GM18951 (cell line): ENCODE measurements at regions not wholly inside any gene's neighbourhood (a gene's known extent, or its start where the extent isn't known, plus 50 kb on each side); places are given as distances from the start of the nearest gene placed in this dataset.
"Not testable (repeated sequence)": the region's sequence is repeated elsewhere in the genome, so short reads cannot be mapped to it uniquely, and the experiment has no call there.

Experiments
- POLR2A ChIP-seq: IDR thresholded peaks from 4 replicates; pipeline ENCODE4 v1.6.1; 2011; ENCODE audit warnings: mild to moderate bottlenecking; ENCODE audit not compliant: insufficient read length, insufficient read depth; ENCODE audit errors: extremely low read depth
- in situ Hi-C: fragments of 300-500 bp; cut with MboI; formaldehyde crosslinking; loops from one replicate; pipeline ENCODE4 v1.12.0; 2022; ENCODE audit warnings: low sequenced_read_pairs, mixed read lengths, inconsistent platforms; ENCODE audit not compliant: unreplicated experiment

GRCh38 chr19:29003641-29004409, 209.1 kb downstream of the UQCRFS1 start:
- in situ Hi-C loops, result no loop called here
- TF ChIP-seq POLR2A, result no peak

GRCh38 chr19:29002336-29002735, 210.6 kb downstream of the UQCRFS1 start:
- no peak for TF ChIP-seq POLR2A
- in situ Hi-C loops, result no loop called here

GRCh38 chr19:29001597-29002245, 211.2 kb downstream of the UQCRFS1 start:
- TF ChIP-seq POLR2A, result no peak
- in situ Hi-C loops, result no loop called here

GRCh38 chr19:29001141-29001581, 211.8 kb downstream of the UQCRFS1 start:
- in situ Hi-C loops, result no loop called here
- TF ChIP-seq POLR2A, result no peak

GRCh38 chr19:28999724-29000433, 213.1 kb downstream of the UQCRFS1 start:
- in situ Hi-C loops, result no loop called here
- no peak for TF ChIP-seq POLR2A

GRCh38 chr19:28998974-28999373, 214.0 kb downstream of the UQCRFS1 start:
- no peak for TF ChIP-seq POLR2A
- in situ Hi-C loops, result no loop called here

- in situ Hi-C loops, result not testable (repeated sequence)
These were observed 215.1 kb downstream of the UQCRFS1 start for GRCh38 chr19:28997866-28998265.

GRCh38 chr19:28990522-28990921, 222.4 kb downstream of the UQCRFS1 start:
- in situ Hi-C loops, result no loop called here
- no peak for TF ChIP-seq POLR2A

- in situ Hi-C loops, result no loop called here
- no peak for TF ChIP-seq POLR2A
These were observed 223.2 kb downstream of the UQCRFS1 start for GRCh38 chr19:28989739-28990138.

GRCh38 chr19:28988066-28988465, 224.9 kb downstream of the UQCRFS1 start:
- no peak for TF ChIP-seq POLR2A
- in situ Hi-C loops, result no loop called here

- in situ Hi-C loops, result no loop called here
- no peak for TF ChIP-seq POLR2A
These were observed 225.8 kb downstream of the UQCRFS1 start for GRCh38 chr19:28987177-28987576.

- TF ChIP-seq POLR2A, result no peak
- in situ Hi-C loops, result no loop called here
These were observed 227.8 kb downstream of the UQCRFS1 start for GRCh38 chr19:28985201-28985600.

GRCh38 chr19:28984315-28984714, 228.6 kb downstream of the UQCRFS1 start:
- no peak for TF ChIP-seq POLR2A
- in situ Hi-C loops, result no loop called here

GRCh38 chr19:28983430-28983829, 229.5 kb downstream of the UQCRFS1 start:
- in situ Hi-C loops, result no loop called here
- no peak for TF ChIP-seq POLR2A
